ENCODE measurements at regions not wholly inside any gene's neighbourhood (a gene's known extent, or its start where the extent isn't known, plus 50 kb on each side); places are given as distances from the start of the nearest gene placed in this dataset.

GRCh38 chr12:17197971-17198370 lies 592.0 kb upstream of the LMO3 start:
- H3K4me3 ChIP-seq (ENCODE audit: low read depth in 2 of 2, low read length in 2 of 2): no peak overlapping the region
- no peak overlapping the region for H3K27ac ChIP-seq (ENCODE audit: low read length)
- BruUV-seq (replicated peaks): no TSS peak
- intact Hi-C loops (cut with micrococcal nuclease; ENCODE audit: unreplicated experiment) (no loop called here), in situ Hi-C loops (cut with HindIII; ENCODE audit: low pct_unique_long_range_greater_than_20kb, low sequenced_read_pairs) (no loop called here)
- TF ChIP-seq SIN3A (IDR thresholded peaks at IDR 0.05; ENCODE audit: borderline replicate concordance, insufficient read depth, low read depth, low read length): no peak
- TF ChIP-seq, protein P1, sequence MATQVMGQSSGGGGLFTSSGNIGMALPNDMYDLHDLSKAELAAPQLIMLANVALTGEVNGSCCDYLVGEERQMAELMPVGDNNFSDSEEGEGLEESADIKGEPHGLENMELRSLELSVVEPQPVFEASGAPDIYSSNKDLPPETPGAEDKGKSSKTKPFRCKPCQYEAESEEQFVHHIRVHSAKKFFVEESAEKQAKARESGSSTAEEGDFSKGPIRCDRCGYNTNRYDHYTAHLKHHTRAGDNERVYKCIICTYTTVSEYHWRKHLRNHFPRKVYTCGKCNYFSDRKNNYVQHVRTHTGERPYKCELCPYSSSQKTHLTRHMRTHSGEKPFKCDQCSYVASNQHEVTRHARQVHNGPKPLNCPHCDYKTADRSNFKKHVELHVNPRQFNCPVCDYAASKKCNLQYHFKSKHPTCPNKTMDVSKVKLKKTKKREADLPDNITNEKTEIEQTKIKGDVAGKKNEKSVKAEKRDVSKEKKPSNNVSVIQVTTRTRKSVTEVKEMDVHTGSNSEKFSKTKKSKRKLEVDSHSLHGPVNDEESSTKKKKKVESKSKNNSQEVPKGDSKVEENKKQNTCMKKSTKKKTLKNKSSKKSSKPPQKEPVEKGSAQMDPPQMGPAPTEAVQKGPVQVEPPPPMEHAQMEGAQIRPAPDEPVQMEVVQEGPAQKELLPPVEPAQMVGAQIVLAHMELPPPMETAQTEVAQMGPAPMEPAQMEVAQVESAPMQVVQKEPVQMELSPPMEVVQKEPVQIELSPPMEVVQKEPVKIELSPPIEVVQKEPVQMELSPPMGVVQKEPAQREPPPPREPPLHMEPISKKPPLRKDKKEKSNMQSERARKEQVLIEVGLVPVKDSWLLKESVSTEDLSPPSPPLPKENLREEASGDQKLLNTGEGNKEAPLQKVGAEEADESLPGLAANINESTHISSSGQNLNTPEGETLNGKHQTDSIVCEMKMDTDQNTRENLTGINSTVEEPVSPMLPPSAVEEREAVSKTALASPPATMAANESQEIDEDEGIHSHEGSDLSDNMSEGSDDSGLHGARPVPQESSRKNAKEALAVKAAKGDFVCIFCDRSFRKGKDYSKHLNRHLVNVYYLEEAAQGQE (IDR thresholded peaks at IDR 0.05; ENCODE audit: insufficient read depth in 1 of 2, low read depth in 2 of 2, low read length in 1 of 2): no peak
- TF ChIP-seq, protein P2, sequence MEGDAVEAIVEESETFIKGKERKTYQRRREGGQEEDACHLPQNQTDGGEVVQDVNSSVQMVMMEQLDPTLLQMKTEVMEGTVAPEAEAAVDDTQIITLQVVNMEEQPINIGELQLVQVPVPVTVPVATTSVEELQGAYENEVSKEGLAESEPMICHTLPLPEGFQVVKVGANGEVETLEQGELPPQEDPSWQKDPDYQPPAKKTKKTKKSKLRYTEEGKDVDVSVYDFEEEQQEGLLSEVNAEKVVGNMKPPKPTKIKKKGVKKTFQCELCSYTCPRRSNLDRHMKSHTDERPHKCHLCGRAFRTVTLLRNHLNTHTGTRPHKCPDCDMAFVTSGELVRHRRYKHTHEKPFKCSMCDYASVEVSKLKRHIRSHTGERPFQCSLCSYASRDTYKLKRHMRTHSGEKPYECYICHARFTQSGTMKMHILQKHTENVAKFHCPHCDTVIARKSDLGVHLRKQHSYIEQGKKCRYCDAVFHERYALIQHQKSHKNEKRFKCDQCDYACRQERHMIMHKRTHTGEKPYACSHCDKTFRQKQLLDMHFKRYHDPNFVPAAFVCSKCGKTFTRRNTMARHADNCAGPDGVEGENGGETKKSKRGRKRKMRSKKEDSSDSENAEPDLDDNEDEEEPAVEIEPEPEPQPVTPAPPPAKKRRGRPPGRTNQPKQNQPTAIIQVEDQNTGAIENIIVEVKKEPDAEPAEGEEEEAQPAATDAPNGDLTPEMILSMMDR (IDR thresholded peaks at IDR 0.05): no peak
- no peak for TF ChIP-seq TCF7L2 (IDR thresholded peaks at IDR 0.05; ENCODE audit: low read depth, low read length)
- TF ChIP-seq POLR2AphosphoS5 (IDR thresholded peaks at IDR 0.05; ENCODE audit: low read depth, low read length): no peak
- DNase-seq (ENCODE audit: low read depth, low spot score): no peak
- no peak for ATAC-seq
- ChIA-PET POLR2A (no interaction called here), CTCF (no interaction called here)
- H3K4me1 ChIP-seq (ENCODE audit: control insufficient read depth, insufficient read depth, low read length): no peaks in the 10 kb centered on the region
- no peaks in the 10 kb centered on the region for H3K36me3 ChIP-seq (ENCODE audit: control insufficient read depth, insufficient read depth, low read length)
- H3K9me3 ChIP-seq (ENCODE audit: control insufficient read depth, insufficient read depth, low read depth, low read length): no peaks in the 10 kb centered on the region
- no peaks in the 10 kb centered on the region for H3K27me3 ChIP-seq (ENCODE audit: control insufficient read depth, insufficient read depth, low read length)

GRCh38 chr12:17192721-17193120 lies 586.8 kb upstream of the LMO3 start:
- TF ChIP-seq, protein P2 (IDR thresholded peaks at IDR 0.05): no peak
- TF ChIP-seq SIN3A (IDR thresholded peaks at IDR 0.05; ENCODE audit: borderline replicate concordance, insufficient read depth, low read depth, low read length): no peak
- no peak for TF ChIP-seq POLR2AphosphoS5 (IDR thresholded peaks at IDR 0.05; ENCODE audit: low read depth, low read length)
- TF ChIP-seq TCF7L2 (IDR thresholded peaks at IDR 0.05; ENCODE audit: low read depth, low read length): no peak
- TF ChIP-seq, protein P1 (IDR thresholded peaks at IDR 0.05; ENCODE audit: insufficient read depth in 1 of 2, low read depth in 2 of 2, low read length in 1 of 2): no peak
- no peak overlapping the region for H3K4me3 ChIP-seq (ENCODE audit: low read depth in 2 of 2, low read length in 2 of 2)
- no peaks in the 10 kb centered on the region for H3K4me1 ChIP-seq (ENCODE audit: control insufficient read depth, insufficient read depth, low read length)
- no peaks in the 10 kb centered on the region for H3K9me3 ChIP-seq (ENCODE audit: control insufficient read depth, insufficient read depth, low read depth, low read length)
- ATAC-seq: no peak
- no TSS peak for BruUV-seq (replicated peaks)
- H3K36me3 ChIP-seq (ENCODE audit: control insufficient read depth, insufficient read depth, low read length): no peaks in the 10 kb centered on the region
- DNase-seq (ENCODE audit: low read depth, low spot score): no peak
- no peak overlapping the region for H3K27ac ChIP-seq (ENCODE audit: low read length)
- in situ Hi-C loops (cut with HindIII; ENCODE audit: low pct_unique_long_range_greater_than_20kb, low sequenced_read_pairs) (no loop called here), intact Hi-C loops (cut with micrococcal nuclease; ENCODE audit: unreplicated experiment) (no loop called here)
- no peaks in the 10 kb centered on the region for H3K27me3 ChIP-seq (ENCODE audit: control insufficient read depth, insufficient read depth, low read length)
- ChIA-PET POLR2A (interaction anchor here (0.7 kb wide), 1 partner anchor 756 kb away, joined by 4 read pairs; no protein-coding TSS in a partner anchor), CTCF (no interaction called here)

Measured in Panc1 (cell line).